ENCODE measurements at regions not wholly inside any gene's neighbourhood (a gene's known extent, or its start where the extent isn't known, plus 50 kb on each side); places are given as distances from the start of the nearest gene placed in this dataset.

GRCh38 chr9:88816591-88816990 lies 174.7 kb upstream of the S1PR3 start:
- Histone ChIP-seq H3K14ac (ENCODE audit: insufficient read depth, low read length) (no peak overlapping the region), H3K9ac (ENCODE audit: extremely low read depth, insufficient read length, low read length) (no peak overlapping the region), H2AK5ac (ENCODE audit: insufficient read length, low read length) (no peak overlapping the region), H3K4me1 (ENCODE audit: insufficient read depth, low read length) (peaks cover 2% of the 10 kb centered on the region; the same call in 1 of the 2 replicates), H2AFZ (ENCODE audit: low read length) (no peak overlapping the region), H3T11ph (ENCODE audit: low read length) (no peak overlapping the region), H3K56ac (ENCODE audit: insufficient read length, low read depth, low read length) (no peak overlapping the region), H3K79me1 (ENCODE audit: insufficient read depth, low read depth, low read length, poor library complexity, severe bottlenecking) (no peaks in the 10 kb centered on the region), H3K18ac (ENCODE audit: insufficient read length, low read depth, low read length) (no peak overlapping the region), H2BK20ac (ENCODE audit: low read depth, low read length, poor library complexity, severe bottlenecking) (no peak overlapping the region), H4K20me1 (ENCODE audit: control insufficient read depth, insufficient read depth, insufficient read length) (no peaks in the 10 kb centered on the region), H3K27me3 (ENCODE audit: insufficient read depth, low read length) (no peaks in the 10 kb centered on the region), H3K4me2 (ENCODE audit: insufficient read depth, insufficient read length, low read length) (no peak overlapping the region), H2BK120ac (ENCODE audit: low read depth, low read length, poor library complexity, severe bottlenecking) (no peak overlapping the region), H3K9me3 (ENCODE audit: control insufficient read depth, low read depth, low read length) (no peaks in the 10 kb centered on the region), H2BK15ac (ENCODE audit: low read depth, low read length) (no peak overlapping the region), H4K8ac (replicated peaks; ENCODE audit: insufficient read length, low read depth, low read length) (no peak overlapping the region), H3K4ac (ENCODE audit: low read depth, low read length) (no peak overlapping the region), H3K27ac (ENCODE audit: insufficient read length, low read depth, low read length) (no peak overlapping the region), H3K23me2 (ENCODE audit: insufficient read length, low read depth, low read length, poor library complexity, severe bottlenecking) (no peaks in the 10 kb centered on the region), H4K91ac (ENCODE audit: insufficient read length, low read depth, low read length) (no peak overlapping the region), H3K79me2 (ENCODE audit: insufficient read depth, low read length) (no peaks in the 10 kb centered on the region), H2BK12ac (ENCODE audit: insufficient read length, low read depth, low read length) (no peak overlapping the region), H4K5ac (ENCODE audit: insufficient read length, low read depth, low read length) (no peak overlapping the region), H2BK5ac (ENCODE audit: insufficient read length, low read length) (no peak overlapping the region), H3K23ac (ENCODE audit: insufficient read length, low read depth, low read length) (no peak overlapping the region)
- H3K4me3 Mint-ChIP-seq = no peak overlapping the region
- no peak for TF ChIP-seq CTCF (conservative IDR thresholded peaks at IDR 0.05)
- no CpG with 5 or more reads among the region's 3 CpGs for WGBS (ENCODE audit: extremely low coverage, insufficient read length, low lambda C conversion rate)
- H3K27ac Mint-ChIP-seq = no peak overlapping the region
- H3K36me3 Mint-ChIP-seq (ENCODE audit: insufficient read depth in 1 of 3, low read depth in 3 of 3) = no peaks in the 10 kb centered on the region; a peak in 2 of 7 replicates
- no peak for DNase-seq
- H3K27me3 Mint-ChIP-seq (ENCODE audit: low read depth) = no peaks in the 10 kb centered on the region; the same call in 1 of the 2 replicates
- peaks cover 4 to 9% of the 10 kb centered on the region in 2 experiments; a peak in 2 of 5 replicates for H3K9me3 Mint-ChIP-seq
- H3K4me1 Mint-ChIP-seq = peaks cover 26 to 34% of the 10 kb centered on the region in 2 experiments

Measured in H9 (cell line).